ENCODE measurements at regions not wholly inside any gene's neighbourhood (a gene's known extent, or its start where the extent isn't known, plus 50 kb on each side); places are given as distances from the start of the nearest gene placed in this dataset.

DNA sequence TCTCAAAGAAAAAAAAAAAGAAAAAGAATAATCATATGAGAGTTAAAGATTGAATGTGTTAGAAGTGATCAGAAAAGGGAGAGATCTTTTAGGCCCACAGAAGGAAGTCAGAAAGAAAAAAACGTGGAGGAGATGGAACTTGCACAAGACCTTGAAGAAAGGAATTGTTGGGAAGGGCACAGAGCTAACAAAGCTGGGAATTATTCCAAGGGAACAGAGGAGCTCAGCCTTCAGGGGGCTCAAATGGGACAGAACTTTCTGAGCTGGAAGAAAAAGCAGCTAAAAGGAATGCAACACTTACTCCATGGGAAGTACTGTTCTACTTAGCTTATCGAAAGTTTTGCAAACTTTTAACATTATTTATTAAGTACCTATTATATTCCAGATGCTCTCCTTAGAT is 153.4 kb upstream of the ADRA1B start:
- ATAC-seq (ENCODE audit: insufficient read depth, low read depth) (no peak), DNase-seq (no peak)
- no peak overlapping the region for H3K4me3 ChIP-seq (ENCODE audit: low read depth in 1 of 2, low read length in 2 of 2)
- no peaks in the 10 kb centered on the region for H3K36me3 ChIP-seq (ENCODE audit: insufficient read depth, low read length)
- peaks cover 17% of the 10 kb centered on the region for H3K4me1 ChIP-seq (ENCODE audit: insufficient read depth, low read length)
- no peaks in the 10 kb centered on the region for H3K9me3 ChIP-seq (ENCODE audit: insufficient read depth, low read length, severe bottlenecking)
- TF ChIP-seq EZH2 (IDR thresholded peaks at IDR 0.05; ENCODE audit: borderline replicate concordance, low read depth, low read length, severe bottlenecking), result no peak
- TF ChIP-seq, protein P1, sequence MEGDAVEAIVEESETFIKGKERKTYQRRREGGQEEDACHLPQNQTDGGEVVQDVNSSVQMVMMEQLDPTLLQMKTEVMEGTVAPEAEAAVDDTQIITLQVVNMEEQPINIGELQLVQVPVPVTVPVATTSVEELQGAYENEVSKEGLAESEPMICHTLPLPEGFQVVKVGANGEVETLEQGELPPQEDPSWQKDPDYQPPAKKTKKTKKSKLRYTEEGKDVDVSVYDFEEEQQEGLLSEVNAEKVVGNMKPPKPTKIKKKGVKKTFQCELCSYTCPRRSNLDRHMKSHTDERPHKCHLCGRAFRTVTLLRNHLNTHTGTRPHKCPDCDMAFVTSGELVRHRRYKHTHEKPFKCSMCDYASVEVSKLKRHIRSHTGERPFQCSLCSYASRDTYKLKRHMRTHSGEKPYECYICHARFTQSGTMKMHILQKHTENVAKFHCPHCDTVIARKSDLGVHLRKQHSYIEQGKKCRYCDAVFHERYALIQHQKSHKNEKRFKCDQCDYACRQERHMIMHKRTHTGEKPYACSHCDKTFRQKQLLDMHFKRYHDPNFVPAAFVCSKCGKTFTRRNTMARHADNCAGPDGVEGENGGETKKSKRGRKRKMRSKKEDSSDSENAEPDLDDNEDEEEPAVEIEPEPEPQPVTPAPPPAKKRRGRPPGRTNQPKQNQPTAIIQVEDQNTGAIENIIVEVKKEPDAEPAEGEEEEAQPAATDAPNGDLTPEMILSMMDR (IDR thresholded peaks at IDR 0.05; ENCODE audit: borderline replicate concordance, extremely low read depth, low read length, poor library complexity, severe bottlenecking), result no peak
- no peak overlapping the region for H3K9ac ChIP-seq (ENCODE audit: low read depth, low read length)
- no peak overlapping the region for H3K4me2 ChIP-seq (ENCODE audit: insufficient read depth, low read length)
- no peak overlapping the region for H3K27ac ChIP-seq (ENCODE audit: low read length)
- no peak overlapping the region for H2AFZ ChIP-seq (ENCODE audit: low read depth, low read length)
- no peaks in the 10 kb centered on the region for H3K27me3 ChIP-seq (ENCODE audit: insufficient read depth, low read length, poor library complexity)
- H4K20me1 ChIP-seq (ENCODE audit: insufficient read depth, low read length), result no peaks in the 10 kb centered on the region
- no peaks in the 10 kb centered on the region for H3K79me2 ChIP-seq (ENCODE audit: insufficient read depth, low read length)

DNA sequence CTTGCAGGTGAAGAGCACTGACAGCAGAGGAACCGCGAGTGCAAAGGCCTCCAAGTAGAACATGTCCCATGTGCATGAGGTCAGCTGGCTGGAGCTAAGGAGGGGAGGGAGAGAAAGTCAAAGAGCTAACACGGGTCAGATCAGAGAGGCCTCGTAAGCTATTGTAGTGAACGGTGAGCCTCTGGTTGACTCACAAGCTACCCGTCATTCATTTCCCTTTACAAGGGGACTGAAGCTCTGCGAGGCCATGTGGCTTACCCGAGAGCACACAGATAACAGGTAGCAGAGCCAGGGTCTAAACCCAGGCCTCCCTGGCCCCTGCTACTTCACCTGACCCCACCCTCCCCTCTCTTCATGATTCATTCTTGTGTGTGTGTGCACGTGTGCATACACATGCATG is 152.7 kb upstream of the ADRA1B start:
- Histone ChIP-seq H3K9ac (ENCODE audit: low read depth, low read length) (no peak overlapping the region), H3K79me2 (ENCODE audit: insufficient read depth, low read length) (no peaks in the 10 kb centered on the region), H3K4me3 (ENCODE audit: low read depth in 1 of 2, low read length in 2 of 2) (no peak overlapping the region), H3K4me1 (ENCODE audit: insufficient read depth, low read length) (peaks cover 17% of the 10 kb centered on the region), H3K27me3 (ENCODE audit: insufficient read depth, low read length, poor library complexity) (no peaks in the 10 kb centered on the region), H4K20me1 (ENCODE audit: insufficient read depth, low read length) (no peaks in the 10 kb centered on the region), H3K9me3 (ENCODE audit: insufficient read depth, low read length, severe bottlenecking) (no peaks in the 10 kb centered on the region), H3K27ac (ENCODE audit: low read length) (peak overlapping the region; percentile 56), H2AFZ (ENCODE audit: low read depth, low read length) (peak overlapping the region; percentile 18; the same call in 1 of the 2 replicates), H3K36me3 (ENCODE audit: insufficient read depth, low read length) (no peaks in the 10 kb centered on the region), H3K4me2 (ENCODE audit: insufficient read depth, low read length) (peak overlapping the region; percentile 4; the same call in 1 of the 2 replicates)
- TF ChIP-seq, protein P1 (IDR thresholded peaks at IDR 0.05; ENCODE audit: borderline replicate concordance, extremely low read depth, low read length, poor library complexity, severe bottlenecking), result no peak
- no peak for TF ChIP-seq EZH2 (IDR thresholded peaks at IDR 0.05; ENCODE audit: borderline replicate concordance, low read depth, low read length, severe bottlenecking)
- DNase-seq (no peak), ATAC-seq (ENCODE audit: insufficient read depth, low read depth) (peak; percentile 19; the same call in 2 of the 3 replicates)

DNA sequence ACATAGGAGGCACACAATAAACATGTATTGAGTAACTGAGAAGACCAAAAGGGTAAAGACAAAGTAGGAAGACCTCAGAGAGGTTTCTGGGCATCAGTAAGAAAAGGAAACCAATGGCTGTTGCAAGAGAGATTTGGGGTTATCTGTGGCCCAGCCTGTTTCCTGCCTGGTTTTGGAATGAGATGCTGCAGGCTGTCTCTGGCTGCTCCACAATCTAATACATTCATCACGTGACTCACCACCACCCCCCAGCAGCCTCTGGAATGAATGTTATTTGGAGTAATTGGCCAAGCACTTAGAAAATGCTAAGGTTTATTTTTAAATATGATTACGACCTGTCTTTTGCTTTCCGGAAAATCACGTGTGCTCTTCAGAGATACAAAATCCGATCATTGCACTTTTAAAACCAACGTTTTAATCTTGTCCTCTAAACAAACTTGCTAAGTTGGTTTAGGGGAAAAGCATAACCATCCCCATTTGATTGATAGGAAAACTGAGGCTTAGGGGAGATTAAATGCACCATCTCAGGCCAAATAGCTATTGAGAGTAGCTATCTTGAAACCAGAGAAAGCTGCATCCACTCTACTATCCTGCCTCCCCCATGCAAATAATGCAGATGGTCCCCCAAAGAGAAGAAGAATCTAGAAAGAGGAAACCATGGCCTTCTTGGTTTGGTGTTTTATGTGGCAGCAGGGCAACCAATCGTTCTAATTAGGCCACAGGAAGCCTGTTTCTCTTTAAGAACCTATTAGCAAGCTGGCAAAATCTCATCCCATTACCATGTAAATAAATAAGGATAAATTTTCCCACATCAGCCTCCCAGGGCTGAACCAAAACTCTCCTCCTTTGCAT is 151.8 kb upstream of the ADRA1B start:
- Histone ChIP-seq H3K36me3 (ENCODE audit: insufficient read depth, low read length) (no peaks in the 10 kb centered on the region), H4K20me1 (ENCODE audit: insufficient read depth, low read length) (no peaks in the 10 kb centered on the region), H3K4me3 (ENCODE audit: low read depth in 1 of 2, low read length in 2 of 2) (no peak overlapping the region), H2AFZ (ENCODE audit: low read depth, low read length) (peak overlapping the region; percentile 10; the same call in 1 of the 2 replicates), H3K9ac (ENCODE audit: low read depth, low read length) (no peak overlapping the region), H3K4me2 (ENCODE audit: insufficient read depth, low read length) (0 out of 2 replicates have a peak overlapping the region, but pooled peaks have one; percentile 4), H3K4me1 (ENCODE audit: insufficient read depth, low read length) (peaks cover 17% of the 10 kb centered on the region), H3K9me3 (ENCODE audit: insufficient read depth, low read length, severe bottlenecking) (no peaks in the 10 kb centered on the region), H3K27me3 (ENCODE audit: insufficient read depth, low read length, poor library complexity) (no peaks in the 10 kb centered on the region), H3K27ac (ENCODE audit: low read length) (peak overlapping the region; percentile 56), H3K79me2 (ENCODE audit: insufficient read depth, low read length) (no peaks in the 10 kb centered on the region)
- ATAC-seq (ENCODE audit: insufficient read depth, low read depth), result peak; percentile 94
- no peak for TF ChIP-seq EZH2 (IDR thresholded peaks at IDR 0.05; ENCODE audit: borderline replicate concordance, low read depth, low read length, severe bottlenecking)
- TF ChIP-seq, protein P1 (IDR thresholded peaks at IDR 0.05; ENCODE audit: borderline replicate concordance, extremely low read depth, low read length, poor library complexity, severe bottlenecking), result no peak
- DNase-seq, result peak; percentile 67
